GM23338 (cell line): ENCODE measurements at regions not wholly inside any gene's neighbourhood (a gene's known extent, or its start where the extent isn't known, plus 50 kb on each side); places are given as distances from the start of the nearest gene placed in this dataset.

ENCODE experiments used
- ATAC-seq: fragments of 200-7000 bp; cut with Tn5 transposase; 3 replicates; pipeline ENCODE4 v1.9.1; 2020
- DNase-seq: peaks from one replicate; pipeline ENCODE4 v3.0.0-alpha.2; 2015; ENCODE audit warnings: low spot score
- H2AFZ ChIP-seq: fragments of 200-600 bp; sonication (generic); 2 replicates; pipeline ENCODE4 v1.8.0; 2016; ENCODE audit warnings: antibody characterized with exemption, mild to moderate bottlenecking, moderate library complexity
- H3F3A ChIP-seq: fragments of 200-600 bp; sonication (generic); replicated peaks from 2 replicates; pipeline ENCODE4 v1.8.0; 2017; ENCODE audit warnings: antibody characterized with exemption, mixed run types, low read depth
- H3K27ac ChIP-seq: fragments of 200-600 bp; sonication (generic); 2 replicates; pipeline ENCODE4 v1.6.1; 2016; ENCODE audit warnings: low read depth
- H3K27me3 ChIP-seq: fragments of 200-600 bp; sonication (generic); 2 replicates; pipeline ENCODE4 v1.8.0; 2016; ENCODE audit warnings: mild to moderate bottlenecking, mixed run types, moderate library complexity; ENCODE audit not compliant: insufficient read depth
- H3K36me3 ChIP-seq: fragments of 200-600 bp; sonication (generic); 2 replicates; pipeline ENCODE4 v1.8.0; 2016; ENCODE audit warnings: mild to moderate bottlenecking; ENCODE audit not compliant: insufficient read depth
- H3K4me1 ChIP-seq: fragments of 200-600 bp; sonication (generic); 2 replicates; pipeline ENCODE4 v1.8.0; 2016; ENCODE audit warnings: mild to moderate bottlenecking, moderate library complexity; ENCODE audit not compliant: insufficient read depth
- H3K4me2 ChIP-seq: fragments of 200-600 bp; sonication (generic); 2 replicates; pipeline ENCODE4 v1.7.1; 2017; ENCODE audit warnings: mixed run types
- H3K4me3 ChIP-seq: fragments of 200-600 bp; sonication (generic); 2 replicates; pipeline ENCODE4 v1.6.1; 2016; ENCODE audit warnings: mixed run types
- H3K79me2 ChIP-seq: fragments of 200-600 bp; sonication (generic); replicated peaks from 2 replicates; pipeline ENCODE4 v1.8.0; 2017; ENCODE audit warnings: mild to moderate bottlenecking; ENCODE audit not compliant: insufficient read depth
- H3K9me2 ChIP-seq: fragments of 200-600 bp; sonication (generic); 2 replicates; pipeline ENCODE4 v1.8.0; 2017; ENCODE audit not compliant: insufficient read depth
- H4K20me1 ChIP-seq: fragments of 200-600 bp; sonication (generic); replicated peaks from 2 replicates; pipeline ENCODE4 v1.8.0; 2017; ENCODE audit warnings: mild to moderate bottlenecking; ENCODE audit not compliant: insufficient read depth
- H3K27ac Mint-ChIP-seq: 2 replicates; pipeline ENCODE4 v1.8.0; 2020; ENCODE audit warnings: inconsistent platforms, mild to moderate bottlenecking, moderate library complexity, mixed read lengths
- H3K27me3 Mint-ChIP-seq: 3 replicates; pipeline ENCODE4 v1.8.0; 2022; ENCODE audit warnings: low read depth, mild to moderate bottlenecking, moderate library complexity, mixed read lengths, inconsistent platforms; ENCODE audit not compliant: insufficient read depth, poor library complexity
- H3K36me3 Mint-ChIP-seq: 3 replicates; pipeline ENCODE4 v1.8.0; 2021; ENCODE audit warnings: low read depth, mild to moderate bottlenecking, inconsistent platforms, moderate library complexity, mixed read lengths
- H3K4me1 Mint-ChIP-seq: 3 replicates; pipeline ENCODE4 v1.8.0; 2020; ENCODE audit warnings: mild to moderate bottlenecking, inconsistent platforms, mixed read lengths
- H3K4me3 Mint-ChIP-seq: 3 replicates; pipeline ENCODE4 v1.8.0; 2021; ENCODE audit warnings: moderate library complexity, mild to moderate bottlenecking, inconsistent platforms, mixed read lengths
- H3K9me3 Mint-ChIP-seq: 3 replicates; pipeline ENCODE4 v1.8.0; 2020; ENCODE audit warnings: moderate library complexity, mild to moderate bottlenecking, inconsistent platforms, mixed read lengths
- CREB1 ChIP-seq: fragments of 250-450 bp; sonication (Bioruptor Pico); IDR thresholded peaks from 2 replicates; pipeline ENCODE4 v1.5.0; 2020; ENCODE audit warnings: low read depth, mild to moderate bottlenecking, moderate library complexity
- CTCF ChIP-seq, 2 experiments: fragments of 200-600 bp in 1 of 2; sonication (generic) in 1 of 2; conservative IDR thresholded peaks; 2 replicates each; pipeline versions ENCODE4 v1.5.1 to v1.6.1; 2016 to 2017; ENCODE audit warnings: antibody characterized with exemption in 2 of 2, low read depth in 2 of 2, mild to moderate bottlenecking in 2 of 2, moderate library complexity in 1 of 2
- ETS1 ChIP-seq: IDR thresholded peaks from 2 replicates; pipeline ENCODE4 v1.6.1; 2016; ENCODE audit warnings: antibody characterized with exemption
- EZH2 ChIP-seq: fragments of 200-600 bp; sonication (generic); IDR thresholded peaks from one replicate; pipeline ENCODE4 v1.8.0; 2017; ENCODE audit warnings: antibody characterized with exemption, mild to moderate bottlenecking, low read depth; ENCODE audit not compliant: unreplicated experiment
- EZH2phosphoT487 ChIP-seq: fragments of 200-600 bp; sonication (generic); IDR thresholded peaks from one replicate; pipeline ENCODE4 v1.8.1; 2018; ENCODE audit warnings: antibody characterized with exemption; ENCODE audit not compliant: unreplicated experiment
- JUNB ChIP-seq: IDR thresholded peaks from one replicate; pipeline ENCODE4 v1.6.1; 2016; ENCODE audit warnings: antibody characterized with exemption; ENCODE audit not compliant: unreplicated experiment
- NANOG ChIP-seq: IDR thresholded peaks from 2 replicates; pipeline ENCODE4 v1.6.1; 2016; ENCODE audit warnings: antibody characterized with exemption, borderline replicate concordance
- POLR2AphosphoS5 ChIP-seq: IDR thresholded peaks from 2 replicates; pipeline ENCODE4 v1.6.1; 2016; ENCODE audit warnings: antibody characterized with exemption, low read depth
- REST ChIP-seq: IDR thresholded peaks from one replicate; pipeline ENCODE4 v1.6.1; 2018; ENCODE audit warnings: antibody characterized with exemption; ENCODE audit not compliant: unreplicated experiment
- STAT1 ChIP-seq: IDR thresholded peaks from one replicate; pipeline ENCODE4 v1.6.1; 2016; ENCODE audit warnings: antibody characterized with exemption; ENCODE audit not compliant: unreplicated experiment
- ZNF114 ChIP-seq: fragments of 250-450 bp; sonication (Bioruptor Pico); IDR thresholded peaks from 2 replicates; pipeline ENCODE4 v1.5.0; 2020; ENCODE audit warnings: mild to moderate bottlenecking, moderate library complexity
- ZNF331 ChIP-seq: fragments of 250-450 bp; sonication (Bioruptor Pico); IDR thresholded peaks from 2 replicates; pipeline ENCODE4 v1.5.0; 2020; ENCODE audit warnings: low read depth, mild to moderate bottlenecking, moderate library complexity
- ZNF462 ChIP-seq: fragments of 250-450 bp; sonication (Bioruptor Pico); IDR thresholded peaks from 2 replicates; pipeline ENCODE4 v1.5.0; 2020; ENCODE audit warnings: mild to moderate bottlenecking, moderate library complexity

- Histone ChIP-seq H3K4me3 (no peak overlapping the region), H3K27ac (no peak overlapping the region), H4K20me1 (no peaks in the 10 kb centered on the region), H3K79me2 (no peaks in the 10 kb centered on the region), H2AFZ (no peak overlapping the region), H3K4me1 (peaks cover 9% of the 10 kb centered on the region), H3K27me3 (no peaks in the 10 kb centered on the region), H3F3A (no peaks in the 10 kb centered on the region), H3K9me2 (no peaks in the 10 kb centered on the region), H3K36me3 (no peaks in the 10 kb centered on the region), H3K4me2 (no peak overlapping the region)
- Mint-ChIP-seq H3K4me3 (no peak overlapping the region), H3K27me3 (peaks cover 2% of the 10 kb centered on the region), H3K4me1 (peaks cover 9% of the 10 kb centered on the region; the same call in 2 of the 3 replicates), H3K9me3 (0 out of 3 replicates have a peak, but pooled peaks cover 4% of the 10 kb centered on the region), H3K27ac (no peak overlapping the region), H3K36me3 (no peaks in the 10 kb centered on the region)
- ATAC-seq (no peak), DNase-seq (no peak)
- TF ChIP-seq ZNF331: no peak
- no peak for TF ChIP-seq REST
- TF ChIP-seq JUNB: no peak
- TF ChIP-seq NANOG: no peak
- TF ChIP-seq EZH2: no peak
- TF ChIP-seq EZH2phosphoT487: no peak
- no peak for TF ChIP-seq POLR2AphosphoS5
- TF ChIP-seq CTCF (conservative IDR thresholded peaks at IDR 0.05; ENCODE audit: low read depth in 2 of 2): no peak
- no peak for TF ChIP-seq STAT1
- no peak for TF ChIP-seq ZNF114 (CRISPR knock-in tag)
- no peak for TF ChIP-seq ZNF462 (CRISPR knock-in tag)
- no peak for TF ChIP-seq CREB1
- TF ChIP-seq ETS1: no peak
Observed at GRCh38 chr9:100729336-100729895, 151.5 kb downstream of the CAVIN4 start.
